HEK293 (cell line): ENCODE measurements at regions not wholly inside any gene's neighbourhood (a gene's known extent, or its start where the extent isn't known, plus 50 kb on each side); places are given as distances from the start of the nearest gene placed in this dataset.

Experiments
- ZBTB7A ChIP-seq: fragments of 450-650 bp; formaldehyde crosslinking; IDR thresholded peaks from 2 replicates; pipeline ENCODE4 v1.5.1; 2016; ENCODE audit warnings: low read depth, missing biosample characterization, missing genetic modification characterization
- ZNF514 ChIP-seq: fragments of 450-650 bp; formaldehyde crosslinking; IDR thresholded peaks from 2 replicates; pipeline ENCODE4 v1.5.1; 2016; ENCODE audit warnings: missing biosample characterization, missing genetic modification characterization
- ZNF747 ChIP-seq: fragments of 450-650 bp; formaldehyde crosslinking; IDR thresholded peaks from 2 replicates; pipeline ENCODE4 v1.5.1; 2016; ENCODE audit warnings: missing biosample characterization, missing genetic modification characterization

DNA sequence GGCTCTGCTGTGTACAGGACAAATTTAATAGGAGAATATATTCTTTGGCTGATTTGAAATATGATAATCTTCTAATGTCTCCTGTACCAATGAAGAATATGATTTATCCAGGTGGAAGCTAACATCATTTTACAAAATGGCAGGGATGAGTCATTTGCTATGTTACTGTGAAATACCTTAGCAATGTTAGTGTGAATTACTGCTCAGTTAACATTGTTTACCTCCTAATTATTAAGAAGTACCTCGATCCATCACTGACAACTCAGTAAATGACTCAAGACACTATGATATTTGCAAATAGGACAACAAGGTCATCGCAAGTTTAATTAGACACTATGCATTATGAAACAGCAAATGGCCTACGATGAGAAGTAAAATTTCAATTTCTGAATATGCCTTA lies 309.1 kb upstream of the EDNRB start:
- TF ChIP-seq ZNF747 (tag by site-specific recombination) (no peak), ZBTB7A (tag by site-specific recombination) (no peak), ZNF514 (no peak)
